Fibroblast of lung (primary cell): ENCODE measurements at regions not wholly inside any gene's neighbourhood (a gene's known extent, or its start where the extent isn't known, plus 50 kb on each side); places are given as distances from the start of the nearest gene placed in this dataset.

Experiments
- CTCF ChIP-seq, 2 donors: IDR thresholded peaks in 1 of 2; conservative IDR thresholded peaks in 1 of 2; 1 replicate in 1 of 2; 2 replicates in 1 of 2; pipeline ENCODE4 v1.5.1; 2011 to 2012; ENCODE audit warnings: low read length in 2 of 2, control low read depth in 1 of 2, inconsistent platforms in 1 of 2, low read depth in 1 of 2, mild to moderate bottlenecking in 1 of 2
- EZH2 ChIP-seq: IDR thresholded peaks from 2 replicates; pipeline ENCODE4 v1.5.1; 2012; ENCODE audit warnings: low read length, control low read depth, mild to moderate bottlenecking; ENCODE audit errors: missing control alignments

GRCh38 chr6:85192186-85192585 is 257.7 kb upstream of the NT5E start:
- TF ChIP-seq CTCF (conservative IDR thresholded peaks at IDR 0.05 in 1 of 2, IDR thresholded peaks at IDR 0.05 in 1 of 2; ENCODE audit: low read depth in 1 of 2, low read length in 2 of 2) (no peak), EZH2 (no peak)
